H9 (cell line): ENCODE measurements at regions not wholly inside any gene's neighbourhood (a gene's known extent, or its start where the extent isn't known, plus 50 kb on each side); places are given as distances from the start of the nearest gene placed in this dataset.

ENCODE experiments used
- DNase-seq: peaks from one replicate; pipeline ENCODE4 v3.0.0-alpha.2; 2017
- H2AFZ ChIP-seq: one replicate; pipeline ENCODE4 v1.6.1; 2013; ENCODE audit warnings: mild to moderate bottlenecking, low read length, control low read depth, moderate library complexity
- H2AK5ac ChIP-seq: 2 replicates; pipeline ENCODE4 v1.6.1; 2013; ENCODE audit warnings: low read length, control low read depth, mixed read lengths; ENCODE audit not compliant: insufficient read length
- H2BK120ac ChIP-seq: one replicate; pipeline ENCODE4 v1.6.1; 2013; ENCODE audit warnings: low read depth, mild to moderate bottlenecking, low read length, control low read depth, inconsistent platforms; ENCODE audit not compliant: poor library complexity, severe bottlenecking
- H2BK12ac ChIP-seq: 2 replicates; pipeline ENCODE4 v1.6.1; 2013; ENCODE audit warnings: low read length, control low read depth, mixed read lengths, low read depth; ENCODE audit not compliant: insufficient read length
- H2BK15ac ChIP-seq: 2 replicates; pipeline ENCODE4 v1.6.1; 2013; ENCODE audit warnings: low read depth, low read length, control low read depth
- H2BK20ac ChIP-seq: one replicate; pipeline ENCODE4 v1.6.1; 2013; ENCODE audit warnings: low read depth, mild to moderate bottlenecking, low read length, control low read depth, inconsistent platforms; ENCODE audit not compliant: poor library complexity, severe bottlenecking
- H2BK5ac ChIP-seq: 2 replicates; pipeline ENCODE4 v1.6.1; 2013; ENCODE audit warnings: low read length, control low read depth, mixed read lengths; ENCODE audit not compliant: insufficient read length
- H3K14ac ChIP-seq: 2 replicates; pipeline ENCODE4 v1.6.1; 2013; ENCODE audit warnings: low read length, control low read depth; ENCODE audit not compliant: insufficient read depth
- H3K18ac ChIP-seq: 2 replicates; pipeline ENCODE4 v1.6.1; 2013; ENCODE audit warnings: low read depth, mild to moderate bottlenecking, mixed read lengths, low read length, control low read depth; ENCODE audit not compliant: insufficient read length
- H3K23ac ChIP-seq: 2 replicates; pipeline ENCODE4 v1.6.1; 2013; ENCODE audit warnings: low read length, control low read depth, mixed read lengths, low read depth; ENCODE audit not compliant: insufficient read length
- H3K23me2 ChIP-seq: 2 replicates; pipeline ENCODE4 v1.6.1; 2013; ENCODE audit warnings: low read depth, mild to moderate bottlenecking, mixed read lengths, low read length, control low read depth; ENCODE audit not compliant: insufficient read length, poor library complexity, severe bottlenecking
- H3K27ac ChIP-seq: 2 replicates; pipeline ENCODE4 v1.5.1; 2013; ENCODE audit warnings: low read length, control low read depth, mixed read lengths, low read depth; ENCODE audit not compliant: insufficient read length
- H3K27me3 ChIP-seq: 2 replicates; pipeline ENCODE4 v1.6.1; 2013; ENCODE audit warnings: low read length, control low read depth, inconsistent platforms; ENCODE audit not compliant: insufficient read depth
- H3K4ac ChIP-seq: 2 replicates; pipeline ENCODE4 v1.6.1; 2013; ENCODE audit warnings: low read depth, mild to moderate bottlenecking, control low read depth, inconsistent platforms, low read length, moderate library complexity
- H3K4me1 ChIP-seq: 2 replicates; pipeline ENCODE4 v1.6.1; 2013; ENCODE audit warnings: low read length, control low read depth, inconsistent platforms; ENCODE audit not compliant: insufficient read depth
- H3K4me2 ChIP-seq: 2 replicates; pipeline ENCODE4 v1.6.1; 2013; ENCODE audit warnings: low read length, control low read depth, mixed read lengths; ENCODE audit not compliant: insufficient read length, insufficient read depth
- H3K56ac ChIP-seq: 2 replicates; pipeline ENCODE4 v1.6.1; 2013; ENCODE audit warnings: low read depth, mild to moderate bottlenecking, mixed read lengths, low read length, control low read depth; ENCODE audit not compliant: insufficient read length
- H3K79me1 ChIP-seq: 2 replicates; pipeline ENCODE4 v1.6.1; 2013; ENCODE audit warnings: low read depth, mild to moderate bottlenecking, moderate library complexity, low read length, control low read depth, inconsistent platforms; ENCODE audit not compliant: insufficient read depth, poor library complexity, severe bottlenecking
- H3K79me2 ChIP-seq: 2 replicates; pipeline ENCODE4 v1.6.1; 2013; ENCODE audit warnings: low read length, control low read depth, inconsistent platforms; ENCODE audit not compliant: insufficient read depth
- H3K9ac ChIP-seq: 2 replicates; pipeline ENCODE4 v1.6.1; 2013; ENCODE audit warnings: low read length, control low read depth, mixed read lengths; ENCODE audit not compliant: insufficient read length; ENCODE audit errors: extremely low read depth
- H3K9me3 ChIP-seq: one replicate; pipeline ENCODE4 v1.6.1; 2013; ENCODE audit warnings: low read depth, low read length, inconsistent platforms; ENCODE audit not compliant: control insufficient read depth
- H3T11ph ChIP-seq: one replicate; pipeline ENCODE4 v1.6.1; 2013; ENCODE audit warnings: mild to moderate bottlenecking, low read length, control low read depth, inconsistent platforms
- H4K20me1 ChIP-seq: one replicate; pipeline ENCODE4 v1.6.1; 2013; ENCODE audit not compliant: control insufficient read depth, insufficient read length, insufficient read depth
- H4K5ac ChIP-seq: 2 replicates; pipeline ENCODE4 v1.6.1; 2013; ENCODE audit warnings: low read depth, mild to moderate bottlenecking, mixed read lengths, low read length, control low read depth; ENCODE audit not compliant: insufficient read length
- H4K8ac ChIP-seq: replicated peaks from 2 replicates; pipeline ENCODE4 v1.6.1; 2013; ENCODE audit warnings: low read length, control low read depth, mixed read lengths, low read depth; ENCODE audit not compliant: insufficient read length
- H4K91ac ChIP-seq: 2 replicates; pipeline ENCODE4 v1.6.1; 2013; ENCODE audit warnings: low read depth, mild to moderate bottlenecking, moderate library complexity, mixed read lengths, low read length, control low read depth; ENCODE audit not compliant: insufficient read length
- H3K27ac Mint-ChIP-seq, 3 experiments: 2 replicates in 2 of 3; 3 replicates in 1 of 3; pipeline ENCODE4 v1.8.0; 2020 to 2021; ENCODE audit warnings: mixed read lengths in 3 of 3, mild to moderate bottlenecking in 1 of 3, moderate library complexity in 1 of 3
- H3K27me3 Mint-ChIP-seq: 2 replicates; pipeline ENCODE4 v1.8.0; 2021; ENCODE audit warnings: low read depth, mild to moderate bottlenecking, moderate library complexity, mixed read lengths
- H3K36me3 Mint-ChIP-seq, 3 experiments: 2 replicates in 2 of 3; 3 replicates in 1 of 3; pipeline ENCODE4 v1.8.0; 2020 to 2021; ENCODE audit warnings: low read depth in 3 of 3, mixed read lengths in 3 of 3; ENCODE audit not compliant: insufficient read depth in 1 of 3
- H3K4me1 Mint-ChIP-seq, 2 experiments: 2 replicates each; pipeline ENCODE4 v1.8.0; 2020; ENCODE audit warnings: mixed read lengths in 2 of 2
- H3K4me3 Mint-ChIP-seq, 2 experiments: 2 replicates in 1 of 2; 3 replicates in 1 of 2; pipeline ENCODE4 v1.8.0; 2020 to 2021; ENCODE audit warnings: mild to moderate bottlenecking in 2 of 2, mixed read lengths in 2 of 2, moderate library complexity in 1 of 2
- H3K9me3 Mint-ChIP-seq, 2 experiments: 2 replicates in 1 of 2; 3 replicates in 1 of 2; pipeline ENCODE4 v1.8.0; 2020; ENCODE audit warnings: mild to moderate bottlenecking in 2 of 2, mixed read lengths in 2 of 2, moderate library complexity in 1 of 2
- CTCF ChIP-seq: fragments of 200-600 bp; sonication (generic); conservative IDR thresholded peaks from 3 replicates; pipeline ENCODE4 v1.8.0; 2021; ENCODE audit warnings: antibody characterized with exemption, mild to moderate bottlenecking
- WGBS: extraction: QIAGEN DNeasy Blood & Tissue Kit; methylation state at CpG from one replicate; pipeline ENCODE4 v1.1.7; 2013; ENCODE audit warnings: missing lambda C conversion rate, low lambda C conversion rate, mixed read lengths; ENCODE audit not compliant: insufficient read length; ENCODE audit errors: extremely low coverage; 5-methylcytosine and 5-hydroxymethylcytosine counted together

GRCh38 chr11:107198490-107199007 is 180.3 kb upstream of the GUCY1A2 start:
- H3K9me3 ChIP-seq = no peaks in the 10 kb centered on the region
- H3K27me3 Mint-ChIP-seq = no peaks in the 10 kb centered on the region
- no peak overlapping the region for H3K4ac ChIP-seq
- no peak overlapping the region for H4K91ac ChIP-seq
- no peak overlapping the region for H2BK12ac ChIP-seq
- H2AFZ ChIP-seq = no peak overlapping the region
- H4K20me1 ChIP-seq = no peaks in the 10 kb centered on the region
- H3K4me3 Mint-ChIP-seq = no peak overlapping the region
- no peak overlapping the region for H3K56ac ChIP-seq
- no peak overlapping the region for H3K23ac ChIP-seq
- no peak overlapping the region for H3K14ac ChIP-seq
- no peaks in the 10 kb centered on the region; a peak in 1 of 7 replicates for H3K36me3 Mint-ChIP-seq
- no peak overlapping the region for H2BK20ac ChIP-seq
- no peak overlapping the region for H3T11ph ChIP-seq
- no peak for DNase-seq
- H3K23me2 ChIP-seq = no peaks in the 10 kb centered on the region
- no peak overlapping the region for H3K9ac ChIP-seq
- H2BK5ac ChIP-seq = no peak overlapping the region
- H4K8ac ChIP-seq = no peak overlapping the region
- no peak overlapping the region for H2BK15ac ChIP-seq
- no peak overlapping the region for H3K27ac ChIP-seq
- WGBS = no CpG with 5 or more reads among the region's 1 CpG
- H2BK120ac ChIP-seq = no peak overlapping the region
- no peak overlapping the region for H3K18ac ChIP-seq
- H3K27me3 ChIP-seq = no peaks in the 10 kb centered on the region
- no peaks in the 10 kb centered on the region for H3K79me1 ChIP-seq
- H3K4me1 ChIP-seq = no peaks in the 10 kb centered on the region
- H3K4me2 ChIP-seq = no peak overlapping the region
- H3K27ac Mint-ChIP-seq = no peak overlapping the region
- H3K9me3 Mint-ChIP-seq = peaks cover 0 to 6% of the 10 kb centered on the region in 2 experiments; a peak in 3 of 5 replicates
- no peaks in the 10 kb centered on the region for H3K4me1 Mint-ChIP-seq
- no peaks in the 10 kb centered on the region for H3K79me2 ChIP-seq
- no peak overlapping the region for H4K5ac ChIP-seq
- TF ChIP-seq CTCF = no peak
- no peak overlapping the region for H2AK5ac ChIP-seq
